CD4-positive, alpha-beta T cell treated with Interleukin-21 for 1 hour (primary cell): ENCODE measurements at regions not wholly inside any gene's neighbourhood (a gene's known extent, or its start where the extent isn't known, plus 50 kb on each side); places are given as distances from the start of the nearest gene placed in this dataset.
"Not testable (repeated sequence)": the region's sequence is repeated elsewhere in the genome, so short reads cannot be mapped to it uniquely, and the experiment has no call there.

Experiments used
- DNase-seq: peaks from one replicate; pipeline ENCODE4 v3.0.0-alpha.2; 2020

DNA sequence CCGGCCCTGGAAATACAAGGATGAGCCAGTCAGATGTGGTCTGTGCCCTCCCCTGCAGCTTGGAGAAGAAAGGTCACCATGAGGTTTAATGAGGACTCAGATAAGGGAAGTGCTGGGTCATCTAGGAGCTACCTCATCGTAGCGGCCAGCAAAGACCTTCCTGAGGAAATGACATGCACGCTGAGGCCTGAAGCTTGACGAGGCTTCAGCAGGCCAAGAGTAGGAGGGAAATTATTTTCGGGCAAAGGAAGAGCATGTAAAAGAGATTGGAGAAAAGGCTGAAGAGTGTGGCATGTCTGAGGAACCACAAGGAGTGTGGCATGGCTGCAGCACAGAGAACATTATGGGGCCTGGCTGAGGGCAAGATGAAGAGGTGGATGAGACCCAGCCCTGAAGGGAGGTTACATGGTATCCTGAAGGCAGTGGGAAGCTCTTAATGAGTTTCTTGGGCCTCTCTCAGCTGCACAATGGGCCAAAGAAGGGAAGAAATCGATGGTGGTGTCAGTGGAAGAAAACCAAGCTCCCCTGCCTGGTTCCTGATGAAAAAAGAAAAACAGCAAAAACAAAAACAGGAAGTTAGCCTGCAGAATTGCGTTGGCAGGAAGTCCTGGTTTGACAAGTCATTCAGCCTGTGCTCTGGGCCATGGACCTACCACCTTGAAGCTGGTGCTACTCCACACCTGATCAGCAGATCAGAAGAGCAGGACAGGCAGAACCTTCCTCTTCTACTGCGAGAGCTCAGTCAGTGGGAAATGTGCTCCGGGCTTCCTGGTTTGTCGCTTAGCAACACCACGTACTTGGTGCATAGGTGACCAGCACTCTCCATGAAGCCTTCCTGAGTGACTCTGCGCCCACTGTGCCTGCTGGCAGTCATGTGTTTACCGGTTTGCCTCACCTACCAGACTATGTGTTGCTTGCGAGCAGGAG lies 134.5 kb upstream of the KLF3 start:
- DNase-seq, result peak; percentile 61

DNA sequence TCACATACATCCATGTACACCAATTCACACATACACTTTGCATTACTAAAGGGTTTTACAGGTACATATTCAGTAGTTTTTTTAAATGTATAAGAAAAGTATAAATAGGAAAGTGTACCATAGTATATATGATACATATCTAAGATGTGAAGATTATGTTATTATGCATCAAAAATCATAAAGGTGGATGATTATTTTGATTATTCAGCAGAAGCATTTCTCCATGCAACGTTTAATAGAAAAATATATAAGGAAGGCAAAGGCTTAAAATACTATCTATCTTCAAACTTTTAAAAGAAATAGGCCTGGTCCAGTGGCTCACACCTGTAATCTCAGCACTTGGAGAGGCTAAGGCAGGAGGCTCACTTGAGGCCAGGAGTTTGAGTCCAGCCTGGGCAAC lies 133.5 kb upstream of the KLF3 start:
- DNase-seq, result no peak

DNA sequence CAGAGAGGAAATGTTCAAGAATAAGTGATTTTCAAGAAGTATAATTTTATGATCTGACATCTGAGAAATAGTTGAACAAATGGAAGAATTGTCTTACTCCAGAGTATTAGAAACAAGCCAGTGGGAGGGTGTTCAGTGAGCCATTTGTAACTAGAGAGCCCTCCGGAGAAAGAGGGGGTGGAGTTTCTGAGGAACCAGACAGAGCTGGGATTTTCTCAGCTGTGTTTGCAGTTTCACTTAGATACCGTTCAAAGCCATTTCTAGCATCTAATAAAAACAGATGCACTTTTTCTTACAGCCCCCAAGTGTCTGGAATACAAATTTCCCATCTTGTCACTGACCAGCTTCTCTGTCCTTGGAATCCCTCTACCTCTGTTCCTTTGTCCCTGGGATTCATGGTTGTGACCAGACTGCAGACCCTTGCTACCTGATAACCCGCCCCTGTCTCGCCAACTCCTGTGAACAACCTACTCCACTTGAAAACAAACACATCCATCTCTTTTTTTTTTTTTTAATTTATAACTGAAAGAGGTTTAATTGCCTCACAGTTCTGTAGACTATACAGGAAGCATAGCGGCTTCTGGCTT lies 132.8 kb upstream of the KLF3 start:
- no peak for DNase-seq

DNA sequence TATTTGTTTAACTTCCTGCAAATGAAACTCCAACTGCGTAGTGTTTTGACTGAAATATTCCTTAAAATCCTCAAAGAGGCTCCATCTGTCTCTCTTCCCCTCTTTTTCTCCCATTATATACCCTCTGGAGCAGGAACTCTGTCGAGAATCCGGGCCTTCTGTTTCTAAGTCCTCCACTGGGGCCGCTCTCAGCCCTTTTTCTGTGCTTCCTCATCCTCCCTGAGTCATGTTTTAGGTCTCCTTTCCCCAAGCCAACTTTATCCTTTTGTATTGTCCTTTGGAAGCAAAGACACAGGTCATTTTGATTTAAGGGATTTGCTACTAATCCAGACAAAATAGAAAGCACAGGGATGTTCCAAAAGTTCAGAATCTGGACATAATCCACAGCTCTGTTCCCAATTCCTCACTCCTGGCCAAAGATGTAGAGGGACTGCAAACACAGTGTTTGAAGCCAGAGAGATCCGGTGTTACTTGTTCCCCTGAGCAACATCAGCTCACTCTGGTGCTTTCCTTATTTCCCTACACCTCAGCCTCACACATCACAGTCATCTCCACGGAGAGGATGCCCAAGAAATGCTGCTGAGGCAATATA lies 131.0 kb upstream of the KLF3 start:
- DNase-seq, result no peak

DNA sequence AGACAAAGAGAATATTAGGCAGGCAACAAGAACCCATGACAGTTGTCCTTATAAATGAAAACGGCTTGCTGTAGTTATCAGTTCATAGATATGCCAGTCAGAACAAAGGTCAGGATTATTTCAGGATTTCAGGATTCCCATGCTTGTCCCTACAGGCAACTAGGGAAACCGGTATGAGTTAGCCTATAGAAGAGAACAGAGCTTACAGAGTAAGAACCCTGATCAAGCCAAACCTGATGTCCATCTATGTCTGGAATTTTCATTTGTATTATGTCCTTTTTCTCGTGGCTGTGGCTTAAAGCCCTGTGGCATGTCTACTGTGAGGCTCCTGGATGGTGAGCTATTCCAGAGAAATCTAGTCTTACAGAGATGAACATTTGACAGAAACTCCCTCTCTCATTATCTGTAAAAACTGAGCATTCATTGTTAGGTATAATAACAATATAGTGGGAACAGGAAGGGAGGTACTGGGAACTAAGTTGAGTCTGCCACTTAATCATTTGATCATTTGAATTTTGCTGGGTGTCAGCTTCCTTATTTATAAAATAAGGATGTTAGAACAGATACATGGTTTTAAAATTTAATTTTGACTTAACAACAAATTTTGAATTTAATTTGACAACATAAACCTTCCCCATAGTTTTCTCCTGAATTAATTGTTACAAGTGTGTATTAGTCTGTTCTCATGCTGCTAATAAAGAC lies 129.5 kb upstream of the KLF3 start:
- no peak for DNase-seq

DNA sequence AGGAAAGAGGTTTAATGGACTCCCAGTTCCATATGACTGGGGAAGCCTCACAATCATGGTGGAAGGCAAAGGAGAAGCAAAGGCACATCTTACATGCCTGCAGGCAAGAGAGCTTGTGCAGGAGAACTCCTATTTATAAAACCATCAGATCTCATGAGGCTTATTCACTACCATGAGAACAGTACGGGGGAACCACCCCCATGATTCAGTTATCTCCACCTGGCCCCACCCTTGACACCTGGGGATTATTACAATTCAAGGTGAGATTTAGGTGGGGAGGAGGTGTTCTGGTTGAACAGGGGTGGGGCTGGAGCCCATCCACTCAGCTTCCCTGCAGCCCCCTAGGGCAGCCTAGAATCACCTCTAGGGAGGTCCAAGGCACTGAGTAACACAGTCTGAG lies 128.9 kb upstream of the KLF3 start:
- DNase-seq, result not testable (repeated sequence)

DNA sequence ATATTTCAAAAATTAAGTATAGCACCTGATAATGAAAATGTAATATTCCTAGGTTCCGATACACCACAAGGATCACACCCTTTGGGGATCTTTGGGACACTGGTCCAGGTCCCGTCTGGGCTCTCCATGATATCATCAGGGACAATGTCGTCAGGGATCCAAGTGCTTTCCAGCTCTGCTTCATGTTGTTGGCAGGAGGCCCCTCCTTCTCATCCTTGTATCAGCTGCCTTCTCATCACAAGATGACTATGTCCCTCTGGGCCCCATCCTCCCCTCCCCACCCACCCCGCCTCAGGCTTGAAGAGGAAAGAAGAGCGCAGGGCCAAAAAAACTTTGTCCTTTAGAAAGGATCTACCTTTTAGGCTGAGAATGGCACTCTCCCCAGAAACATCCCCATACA lies 128.3 kb upstream of the KLF3 start:
- DNase-seq, result no peak

DNA sequence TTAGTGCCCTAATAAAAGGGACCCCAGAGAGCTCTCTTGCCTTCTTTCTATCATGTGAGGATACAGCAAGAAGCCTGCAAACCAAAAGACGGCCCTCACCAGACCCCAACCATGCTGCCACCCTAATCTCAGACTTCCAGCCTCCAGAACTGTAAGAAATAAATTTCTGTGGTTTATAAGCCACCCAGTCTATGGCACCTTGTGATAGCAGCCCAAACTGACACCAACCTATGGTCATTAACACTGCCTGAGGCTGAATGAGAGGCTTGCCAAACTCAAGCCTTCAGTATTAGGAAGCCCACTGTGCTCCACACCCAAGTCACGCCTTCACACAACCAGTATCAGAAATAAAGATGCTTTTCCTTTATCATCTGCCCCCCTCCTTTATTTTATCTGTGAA lies 127.3 kb upstream of the KLF3 start:
- no peak for DNase-seq

DNA sequence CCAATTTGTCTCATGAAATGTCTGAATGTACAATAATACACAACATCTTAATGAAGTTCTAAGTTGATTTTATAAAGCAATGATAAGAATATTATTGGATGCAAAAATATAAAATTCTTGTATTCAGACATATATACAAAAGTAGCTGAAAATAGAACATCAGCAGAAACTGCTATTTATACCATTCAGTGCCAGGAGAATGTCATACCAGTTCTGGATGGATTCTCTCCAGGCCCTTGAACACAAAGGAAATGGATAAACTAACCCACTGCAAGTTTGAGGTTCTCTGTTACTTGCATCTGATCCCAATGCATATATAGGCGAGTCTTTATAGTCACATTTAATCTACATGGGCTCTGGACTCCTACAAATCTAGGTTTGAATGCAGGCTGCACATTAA lies 126.3 kb upstream of the KLF3 start:
- no peak for DNase-seq

DNA sequence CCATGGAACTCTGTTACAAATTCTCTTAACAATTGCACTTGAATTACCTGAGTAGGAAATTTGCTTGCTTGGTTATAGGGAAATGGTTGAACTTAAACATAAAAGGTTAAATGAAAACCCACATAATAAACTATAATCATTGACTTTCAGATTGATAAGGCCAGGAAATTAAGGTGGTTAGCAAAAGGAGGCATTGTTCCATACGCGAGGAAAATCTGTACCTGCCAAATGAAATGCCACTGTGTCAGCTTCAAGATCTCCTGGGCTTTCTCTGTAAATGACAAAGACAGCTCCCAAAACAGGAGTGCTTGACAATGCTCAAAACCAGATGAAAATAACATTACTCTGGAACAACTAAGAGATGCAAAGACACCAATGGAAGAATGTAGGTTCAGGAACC lies 125.5 kb upstream of the KLF3 start:
- no peak for DNase-seq

DNA sequence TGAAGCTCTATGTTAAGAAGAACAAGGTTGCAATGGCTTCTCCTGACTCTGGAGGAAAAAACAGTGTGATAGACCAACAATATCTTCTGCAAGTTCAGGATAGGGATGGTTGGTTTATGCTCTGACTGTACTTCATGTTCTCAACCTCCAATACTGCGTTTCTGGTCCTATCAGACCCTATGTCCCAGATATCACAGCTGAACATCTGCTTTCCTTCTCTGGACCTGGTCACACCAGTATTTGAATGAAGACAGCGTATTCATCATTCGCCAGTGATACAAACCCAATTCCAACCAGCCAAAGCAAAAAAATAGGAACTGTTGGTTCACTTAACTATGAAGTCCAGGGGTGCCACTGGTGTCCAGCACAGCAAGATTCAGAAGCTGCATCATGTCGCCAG lies 124.5 kb upstream of the KLF3 start:
- DNase-seq, result no peak

DNA sequence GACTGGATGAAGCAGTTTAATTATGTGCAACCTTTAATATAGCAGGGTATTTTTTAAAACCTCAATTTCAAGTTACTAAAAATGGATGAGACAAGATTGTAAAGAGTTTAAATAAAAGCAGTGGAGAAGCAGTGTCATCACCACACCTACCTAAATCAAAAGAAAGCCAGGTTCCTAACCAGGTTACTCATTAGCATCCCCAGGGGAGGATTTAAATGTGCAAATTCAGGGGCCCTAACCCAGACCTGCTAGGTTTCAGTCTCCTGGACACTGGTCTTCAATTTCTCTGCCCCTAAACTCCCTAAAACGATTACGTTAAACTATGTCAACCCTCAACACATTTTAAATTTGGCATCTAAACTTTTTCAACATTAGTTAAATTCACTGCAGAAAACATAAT lies 116.9 kb upstream of the KLF3 start:
- DNase-seq, result no peak

DNA sequence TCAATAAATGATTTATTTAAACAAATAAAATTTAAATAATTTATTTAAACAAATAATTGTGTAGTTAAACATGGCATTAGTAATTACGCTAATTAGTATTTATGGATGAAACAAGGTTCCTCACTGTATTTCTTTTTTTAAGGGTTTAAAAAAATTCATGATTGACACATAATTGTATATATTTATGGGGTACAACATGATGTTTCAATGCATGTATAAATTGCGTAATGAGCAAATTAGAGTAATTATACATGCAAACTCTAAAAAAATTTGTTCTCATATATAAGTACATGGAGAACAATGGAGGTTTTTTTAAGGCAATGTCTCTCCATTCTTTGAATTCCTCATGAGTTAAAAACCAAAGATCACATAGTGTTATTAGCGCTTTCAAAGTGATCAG lies 115.7 kb upstream of the KLF3 start:
- no peak for DNase-seq

DNA sequence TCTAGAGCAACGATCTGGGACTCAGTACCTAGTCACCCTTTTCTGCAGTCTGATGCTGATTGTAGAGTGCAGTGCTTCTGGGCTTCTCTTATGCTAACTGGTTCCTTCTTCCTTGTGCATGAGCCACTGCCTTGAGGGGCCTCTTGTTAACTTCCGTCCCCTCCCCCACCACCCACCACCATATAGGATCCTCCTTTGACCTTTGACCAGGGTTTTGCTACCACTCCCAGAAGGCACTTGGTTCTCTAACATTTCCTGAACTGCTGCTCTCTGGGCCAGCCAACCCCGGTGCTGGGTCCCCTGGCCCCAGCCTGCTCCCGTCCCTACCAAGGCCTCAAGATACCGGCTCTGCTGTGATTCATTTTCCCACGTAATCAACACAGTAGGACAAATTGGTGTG lies 104.6 kb upstream of the KLF3 start:
- DNase-seq, result no peak

DNA sequence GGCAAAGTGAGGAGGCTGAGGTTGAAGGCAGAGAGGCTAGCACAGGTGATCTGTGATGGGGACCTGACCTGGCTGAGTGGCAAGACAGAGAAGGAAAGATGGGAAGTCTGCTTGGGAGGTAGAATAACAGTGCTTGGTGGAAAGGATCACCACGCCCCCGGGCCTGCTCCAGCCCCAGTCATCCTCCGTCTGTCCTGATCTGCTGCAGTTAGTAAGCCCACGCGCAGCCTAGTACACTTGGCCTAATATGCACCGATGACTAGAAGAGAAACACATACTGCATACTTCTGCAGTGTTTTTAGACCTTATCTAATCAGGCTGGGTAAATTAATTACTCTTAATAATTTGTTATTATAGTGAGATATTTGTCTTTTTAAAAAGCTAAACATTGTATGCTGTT lies 103.7 kb upstream of the KLF3 start:
- no peak for DNase-seq

DNA sequence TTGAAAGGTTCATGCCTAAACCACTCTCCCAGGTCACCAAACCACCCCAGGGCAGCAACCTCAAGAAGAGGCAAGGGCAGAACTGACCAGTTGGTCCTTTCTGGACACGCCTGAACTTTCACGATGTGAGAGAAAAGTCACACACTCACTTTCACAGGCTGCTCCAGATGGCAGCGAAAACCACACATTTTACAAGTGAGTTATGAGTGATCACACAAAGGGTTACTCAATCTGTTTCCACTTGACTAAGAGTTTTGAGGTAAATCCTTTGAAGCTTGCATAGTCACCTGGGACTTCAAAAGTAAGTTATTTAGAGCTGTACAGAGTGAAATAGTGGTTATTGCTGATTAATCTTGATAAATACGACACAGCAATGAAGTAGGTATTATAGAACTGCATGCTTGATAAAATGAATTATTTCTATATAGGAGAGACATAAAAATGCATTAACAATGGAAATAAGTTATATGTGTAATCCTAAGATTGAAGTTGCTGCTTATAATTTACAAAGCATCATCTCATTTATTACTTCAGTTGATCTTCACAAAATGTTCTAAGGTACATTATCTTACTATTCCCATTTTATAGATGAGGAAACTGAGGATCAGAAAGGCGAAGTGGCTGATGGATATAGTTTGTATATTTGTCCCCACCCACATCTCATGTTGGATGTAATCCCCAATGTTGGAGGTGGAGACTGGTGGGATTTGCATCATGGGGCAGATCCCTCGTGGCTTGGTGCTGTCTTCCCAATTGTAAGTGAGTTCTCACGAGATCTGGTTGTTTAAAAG lies 103.0 kb upstream of the KLF3 start:
- DNase-seq, result no peak

DNA sequence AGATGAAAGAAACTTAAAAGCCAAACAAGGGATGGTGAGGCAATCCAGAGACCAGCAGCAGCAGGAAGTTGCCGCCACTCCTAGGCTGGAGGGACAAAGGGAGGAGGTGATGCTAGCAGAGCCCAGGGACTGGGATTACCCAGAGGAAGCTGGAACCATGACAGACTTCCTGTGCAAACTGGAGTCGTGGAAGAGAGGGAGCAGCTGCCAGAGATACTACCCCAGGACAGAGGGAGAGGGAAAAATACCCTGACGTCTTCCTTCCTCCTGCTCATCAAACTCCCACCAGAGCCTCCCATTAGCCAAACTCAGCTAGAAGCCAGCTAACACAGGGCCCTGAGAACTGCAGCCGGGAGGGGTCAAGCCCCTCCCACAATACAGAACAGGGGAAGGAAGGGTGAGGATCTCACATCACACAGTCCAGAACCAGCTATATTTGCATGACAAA lies 101.2 kb upstream of the KLF3 start:
- no peak for DNase-seq

DNA sequence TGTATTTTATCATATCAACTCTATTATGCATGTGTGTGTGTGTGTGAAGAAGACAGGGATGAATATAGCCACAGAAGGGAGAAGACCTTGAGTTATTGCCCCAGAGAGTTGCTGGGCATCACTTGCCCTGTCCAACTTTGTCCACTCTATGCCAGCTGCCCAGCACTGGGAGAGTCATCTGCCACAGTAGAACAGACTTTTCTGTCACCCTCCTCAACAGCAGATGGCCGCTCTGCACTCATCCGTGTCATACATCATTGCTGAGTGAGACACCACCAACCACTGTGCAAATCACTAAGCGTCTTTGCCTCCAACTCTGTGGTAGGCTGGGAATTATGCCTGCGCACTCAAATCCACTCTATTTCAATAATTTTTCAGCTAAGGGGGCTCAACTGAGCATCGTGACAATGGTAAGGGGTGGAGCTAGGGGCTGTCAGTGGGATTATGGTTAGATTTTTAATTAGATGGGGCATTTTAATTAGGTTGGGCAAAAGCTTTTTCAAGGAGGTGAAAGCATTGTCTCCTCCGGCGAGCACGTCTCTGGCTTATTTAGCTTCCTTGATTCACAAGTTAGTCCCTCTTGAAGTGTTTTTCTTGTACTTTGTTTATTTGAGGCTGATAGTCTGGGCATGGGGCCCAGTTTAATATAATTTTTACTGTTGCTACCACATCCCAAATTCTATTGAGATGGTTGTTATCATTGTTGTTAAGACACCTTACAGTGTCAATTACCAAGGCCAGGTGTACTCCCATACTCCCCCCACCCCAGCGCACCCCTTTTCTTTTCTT lies 100.1 kb upstream of the KLF3 start:
- DNase-seq, result no peak

DNA sequence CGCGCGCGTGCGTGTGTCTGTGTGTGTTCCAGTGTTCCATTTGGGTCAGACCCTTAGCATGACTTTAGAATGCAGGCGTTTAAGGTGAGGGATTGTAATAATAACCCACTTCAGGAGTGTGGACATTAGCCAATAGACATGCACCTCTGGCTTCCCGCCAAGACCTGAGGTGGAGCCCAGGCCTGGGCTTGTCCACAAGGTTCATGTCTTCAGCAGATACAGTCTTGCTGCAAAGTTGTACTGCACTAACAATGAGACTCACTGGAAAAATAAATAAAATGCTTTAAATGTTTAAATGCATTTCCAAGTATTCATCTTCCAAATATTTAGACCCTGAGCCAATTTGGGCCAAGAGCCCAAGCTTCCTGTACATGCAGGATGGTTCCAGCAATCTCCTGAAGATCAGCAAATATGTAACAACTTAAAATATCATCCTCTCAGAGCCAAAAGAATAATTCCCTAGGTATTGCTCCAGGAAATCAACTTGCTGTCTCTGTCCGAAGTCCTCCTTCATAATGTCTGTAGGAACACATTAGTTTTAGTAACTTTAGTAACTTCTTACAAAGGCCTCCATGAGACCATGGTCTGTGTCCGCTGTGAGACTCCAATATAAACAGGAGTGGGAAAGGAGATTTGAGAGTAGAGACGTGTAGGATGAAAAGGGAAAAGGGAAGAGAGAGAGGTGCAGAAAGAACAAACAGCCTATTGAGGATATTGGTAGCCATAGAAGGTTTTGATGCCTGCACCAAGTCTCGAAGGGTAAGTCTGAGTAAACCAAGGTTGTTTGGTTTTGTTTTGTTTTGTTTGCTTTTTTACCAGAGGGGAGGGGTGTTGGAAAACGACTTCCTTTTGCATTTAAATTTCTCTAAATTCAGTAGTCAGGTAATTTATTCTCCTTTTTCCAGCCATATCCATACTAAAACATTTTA lies 98.5 kb upstream of the KLF3 start:
- DNase-seq, result no peak

DNA sequence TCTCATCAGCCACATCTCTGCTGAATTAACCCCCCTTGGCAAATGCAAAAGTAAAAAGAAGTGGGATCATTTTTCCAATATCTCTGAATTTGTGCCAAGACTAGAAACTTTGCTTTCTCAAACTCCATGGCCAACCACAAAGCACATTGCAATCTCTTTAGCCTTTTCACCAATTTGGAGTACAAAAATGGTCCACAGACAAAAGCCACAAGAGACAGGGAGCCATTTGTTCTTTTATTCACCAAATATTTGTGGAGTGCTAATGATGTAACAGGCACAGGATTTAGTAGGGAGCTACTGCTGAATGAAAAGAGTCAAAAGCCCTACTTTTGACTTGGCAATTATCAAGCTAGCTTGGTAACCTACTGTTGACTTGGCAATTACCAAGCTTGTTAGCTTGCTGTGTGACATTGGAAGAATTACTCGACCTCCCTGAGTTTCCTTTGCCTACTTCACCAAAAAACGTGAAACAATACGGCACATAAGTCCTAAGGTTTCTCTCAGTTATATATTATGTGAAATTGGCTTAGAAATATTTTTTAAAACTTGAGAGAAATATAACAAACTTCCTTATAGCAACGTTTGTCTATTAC lies 97.1 kb upstream of the KLF3 start:
- DNase-seq, result no peak
